ENCODE measurements at regions not wholly inside any gene's neighbourhood (a gene's known extent, or its start where the extent isn't known, plus 50 kb on each side); places are given as distances from the start of the nearest gene placed in this dataset.

GRCh38 chr2:200732866-200733265 is 78.8 kb upstream of the BZW1 start:
- no peak for TF ChIP-seq SPI1 (IDR thresholded peaks at IDR 0.05; ENCODE audit: borderline replicate concordance, low read depth)
- TF ChIP-seq POLR2AphosphoS5 (IDR thresholded peaks at IDR 0.05; ENCODE audit: low read depth) = no peak

All from HL-60 (cell line).